Left ventricle myocardium inferior (tissue), 1 donor: ENCODE measurements at regions not wholly inside any gene's neighbourhood (a gene's known extent, or its start where the extent isn't known, plus 50 kb on each side); places are given as distances from the start of the nearest gene placed in this dataset.

Experiments
- DNase-seq: peaks from one replicate; pipeline ENCODE4 v3.0.0-alpha.2; 2020
- H3K27ac ChIP-seq: fragments of 200-600 bp; replicated peaks from 2 replicates; pipeline ENCODE4 v1.8.0; 2021
- H3K27me3 ChIP-seq: fragments of 200-600 bp; 2 replicates; pipeline ENCODE4 v1.8.0; 2021; ENCODE audit warnings: low read depth
- H3K36me3 ChIP-seq: fragments of 200-600 bp; 2 replicates; pipeline ENCODE4 v1.8.0; 2021
- H3K4me1 ChIP-seq: fragments of 200-600 bp; 2 replicates; pipeline ENCODE4 v1.8.0; 2021
- H3K4me3 ChIP-seq: fragments of 200-600 bp; 2 replicates; pipeline ENCODE4 v1.8.0; 2021; ENCODE audit warnings: mild to moderate bottlenecking, moderate library complexity
- H3K9me3 ChIP-seq: fragments of 200-600 bp; replicated peaks from 2 replicates; pipeline ENCODE4 v1.8.0; 2021
- intact Hi-C: fragments of 100-400 bp; cut with micrococcal nuclease; formaldehyde crosslinking; loops from one replicate; pipeline ENCODE4 v1.11.0; 2022
- TF ChIP-seq, protein P1 (sequence below): fragments of 200-600 bp; IDR thresholded peaks from 2 replicates; pipeline ENCODE4 v1.8.0; 2021; ENCODE audit warnings: antibody characterized with exemption, mild to moderate bottlenecking, borderline replicate concordance
- donor health status: DM: no; HTN: yes; CAD: no; lungs with severe emphysema.

DNA sequence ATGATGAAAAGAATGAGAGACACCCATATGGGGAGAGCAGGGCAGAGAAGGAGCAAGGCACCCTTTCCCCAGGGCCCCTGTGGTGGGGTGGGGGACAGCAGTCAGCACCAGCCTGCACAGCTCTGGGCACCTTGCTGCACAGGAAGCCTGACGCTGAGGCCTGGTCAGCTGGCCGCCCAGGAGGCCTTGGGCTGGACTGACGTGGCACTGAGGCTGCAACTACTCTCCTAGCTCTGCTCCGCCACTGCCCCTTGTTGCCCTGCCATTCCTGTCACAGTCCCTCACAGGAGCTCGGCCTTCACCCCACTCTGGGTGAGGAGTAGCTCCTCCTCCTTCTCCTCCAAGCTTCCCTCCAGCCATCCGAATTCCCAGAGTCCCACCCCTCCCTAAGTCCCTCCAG, 99.7 kb downstream of the CPN2 start:
- no peak overlapping the region for H3K4me3 ChIP-seq
- DNase-seq = no peak
- H3K4me1 ChIP-seq = peaks cover 39% of the 10 kb centered on the region
- H3K36me3 ChIP-seq = no peaks in the 10 kb centered on the region
- TF ChIP-seq, protein P1, sequence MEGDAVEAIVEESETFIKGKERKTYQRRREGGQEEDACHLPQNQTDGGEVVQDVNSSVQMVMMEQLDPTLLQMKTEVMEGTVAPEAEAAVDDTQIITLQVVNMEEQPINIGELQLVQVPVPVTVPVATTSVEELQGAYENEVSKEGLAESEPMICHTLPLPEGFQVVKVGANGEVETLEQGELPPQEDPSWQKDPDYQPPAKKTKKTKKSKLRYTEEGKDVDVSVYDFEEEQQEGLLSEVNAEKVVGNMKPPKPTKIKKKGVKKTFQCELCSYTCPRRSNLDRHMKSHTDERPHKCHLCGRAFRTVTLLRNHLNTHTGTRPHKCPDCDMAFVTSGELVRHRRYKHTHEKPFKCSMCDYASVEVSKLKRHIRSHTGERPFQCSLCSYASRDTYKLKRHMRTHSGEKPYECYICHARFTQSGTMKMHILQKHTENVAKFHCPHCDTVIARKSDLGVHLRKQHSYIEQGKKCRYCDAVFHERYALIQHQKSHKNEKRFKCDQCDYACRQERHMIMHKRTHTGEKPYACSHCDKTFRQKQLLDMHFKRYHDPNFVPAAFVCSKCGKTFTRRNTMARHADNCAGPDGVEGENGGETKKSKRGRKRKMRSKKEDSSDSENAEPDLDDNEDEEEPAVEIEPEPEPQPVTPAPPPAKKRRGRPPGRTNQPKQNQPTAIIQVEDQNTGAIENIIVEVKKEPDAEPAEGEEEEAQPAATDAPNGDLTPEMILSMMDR = no peak
- peaks cover 5% of the 10 kb centered on the region for H3K27me3 ChIP-seq
- H3K9me3 ChIP-seq = no peaks in the 10 kb centered on the region
- intact Hi-C loops = no loop called here
- no peak overlapping the region for H3K27ac ChIP-seq

DNA sequence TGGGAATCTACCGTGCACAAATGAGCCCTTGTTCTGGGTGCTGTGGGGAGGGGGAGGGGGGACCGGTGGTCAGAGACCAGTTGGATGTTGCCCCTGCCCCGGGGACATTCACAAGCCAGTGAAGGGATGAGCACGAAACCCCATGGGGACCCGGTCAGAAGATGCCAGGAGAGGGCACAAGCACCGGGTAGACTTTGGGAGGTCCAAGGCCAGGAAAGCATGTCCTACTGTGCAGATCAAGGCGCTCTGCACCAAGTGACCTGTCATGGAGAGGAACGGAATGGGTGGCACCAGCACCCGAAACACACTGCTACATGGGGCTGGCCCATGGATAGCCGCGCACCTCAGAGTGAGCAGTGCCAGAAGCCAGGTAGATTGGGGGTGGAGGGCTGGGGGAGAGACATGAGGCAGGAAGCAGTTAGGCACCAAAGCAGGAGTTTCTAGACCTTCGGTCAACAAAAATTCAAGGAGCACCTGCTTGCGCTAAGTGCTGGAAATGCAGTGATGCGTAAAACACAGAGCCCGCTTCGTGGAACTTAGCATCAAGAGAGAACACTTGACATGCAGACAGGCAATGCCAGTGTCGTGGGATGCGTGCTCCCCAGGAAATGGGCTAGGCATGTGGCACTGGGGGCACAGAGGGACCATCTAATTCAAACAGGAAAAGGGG, 99.1 kb downstream of the CPN2 start:
- Histone ChIP-seq H3K27me3 (peaks cover 5% of the 10 kb centered on the region), H3K9me3 (no peaks in the 10 kb centered on the region), H3K27ac (no peak overlapping the region), H3K36me3 (no peaks in the 10 kb centered on the region), H3K4me3 (no peak overlapping the region), H3K4me1 (peaks cover 39% of the 10 kb centered on the region)
- DNase-seq = no peak
- intact Hi-C loops = no loop called here
- TF ChIP-seq, protein P1 = no peak

DNA sequence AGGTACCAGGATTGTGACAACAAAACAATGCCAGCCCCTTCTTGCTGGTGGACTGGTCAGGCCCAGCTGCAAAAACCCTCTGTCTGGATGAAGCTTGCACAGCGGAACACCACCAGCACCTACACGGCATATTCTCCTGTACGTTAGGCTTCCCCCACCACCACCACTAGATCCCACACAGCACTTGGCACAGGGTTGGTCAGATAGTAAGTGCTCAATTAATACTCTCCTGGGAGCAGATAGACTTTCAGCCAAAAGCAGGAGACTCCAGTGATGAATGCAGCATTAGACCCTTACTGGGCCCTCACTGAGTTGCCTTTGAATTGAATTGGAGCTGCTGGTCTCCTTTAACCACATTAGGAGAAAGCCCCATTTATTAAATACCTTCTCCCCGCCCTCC, 97.9 kb downstream of the CPN2 start:
- intact Hi-C loops = no loop called here

DNA sequence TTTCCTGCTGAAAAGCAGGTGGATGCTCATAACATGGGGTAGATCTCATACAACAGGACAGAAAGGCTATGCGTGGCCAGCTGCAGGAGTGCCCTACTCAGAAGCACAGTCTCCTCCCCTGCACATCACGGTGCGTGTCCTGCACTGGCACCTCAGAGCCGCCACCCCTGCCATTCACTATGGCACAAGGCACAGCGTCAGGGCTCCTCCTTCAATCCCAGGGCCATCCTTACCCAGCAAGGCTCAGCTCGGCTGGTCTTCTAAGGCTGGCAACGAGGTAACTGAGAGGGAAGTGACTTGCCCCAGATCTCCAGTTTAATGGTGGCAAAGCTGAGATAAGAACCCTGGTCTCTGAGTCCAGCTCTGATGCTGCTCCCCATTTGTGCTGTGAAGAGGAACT, 97.1 kb downstream of the CPN2 start:
- Histone ChIP-seq H3K27me3 (peaks cover 5% of the 10 kb centered on the region), H3K9me3 (peaks cover 10% of the 10 kb centered on the region), H3K36me3 (no peaks in the 10 kb centered on the region), H3K4me3 (no peak overlapping the region), H3K4me1 (peaks cover 37% of the 10 kb centered on the region), H3K27ac (no peak overlapping the region)
- intact Hi-C loops = no loop called here
- DNase-seq = no peak
- TF ChIP-seq, protein P1 = no peak

More for the DNA sequence above, 97.9 kb downstream of the CPN2 start:
- TF ChIP-seq, protein P1 = no peak
- Histone ChIP-seq H3K27me3 (peaks cover 5% of the 10 kb centered on the region), H3K27ac (no peak overlapping the region), H3K9me3 (peaks cover 6% of the 10 kb centered on the region), H3K4me3 (no peak overlapping the region), H3K4me1 (peaks cover 39% of the 10 kb centered on the region), H3K36me3 (no peaks in the 10 kb centered on the region)
- DNase-seq = no peak

DNA sequence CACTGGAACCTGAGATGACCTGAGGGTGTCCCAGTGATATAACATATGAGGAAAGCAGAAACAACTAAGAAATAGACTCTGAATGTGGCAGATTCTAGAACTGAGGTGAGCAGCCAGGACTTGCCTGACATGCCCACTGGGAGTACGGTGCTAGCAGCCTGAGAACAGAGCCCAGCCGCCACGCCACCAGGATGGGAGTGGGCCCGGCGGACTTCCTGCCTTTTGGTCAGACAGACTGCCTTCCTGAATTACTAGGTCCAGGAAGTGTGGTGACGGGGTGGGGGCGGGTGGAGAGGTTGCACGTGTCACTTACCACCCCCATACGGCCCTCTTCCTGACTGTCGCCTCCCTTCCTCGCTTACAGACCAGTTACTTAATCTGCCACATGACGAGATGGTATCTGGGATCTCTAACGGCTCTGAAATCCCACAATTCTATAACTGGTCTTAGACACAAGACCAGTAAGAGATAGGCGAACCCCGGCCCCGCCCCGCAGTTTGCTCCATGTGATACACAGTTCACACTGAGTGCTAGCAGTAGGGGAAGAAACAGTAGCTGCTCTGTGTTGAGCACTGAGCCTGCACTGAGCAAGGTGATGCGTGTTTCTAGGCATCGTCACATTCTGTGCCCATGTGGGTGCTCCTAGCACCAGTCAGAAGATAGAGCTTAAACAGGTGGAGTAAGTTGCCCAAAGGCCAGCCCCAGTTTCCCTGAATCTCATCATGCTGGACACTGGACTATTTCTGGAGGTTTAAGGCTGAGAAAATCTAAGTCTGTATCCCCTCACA, 95.7 kb downstream of the CPN2 start:
- H3K27me3 ChIP-seq = peaks cover 5% of the 10 kb centered on the region
- TF ChIP-seq, protein P1 = peak; percentile 27
- intact Hi-C loops = no loop called here
- peak overlapping the region; percentile 60 for H3K27ac ChIP-seq
- H3K36me3 ChIP-seq = no peaks in the 10 kb centered on the region
- peaks cover 24% of the 10 kb centered on the region for H3K4me1 ChIP-seq
- peak; percentile 82 for DNase-seq
- H3K9me3 ChIP-seq = peaks cover 10% of the 10 kb centered on the region
- peak overlapping the region; percentile 8 for H3K4me3 ChIP-seq
